ENCODE measurements at regions not wholly inside any gene's neighbourhood (a gene's known extent, or its start where the extent isn't known, plus 50 kb on each side); places are given as distances from the start of the nearest gene placed in this dataset.

DNA sequence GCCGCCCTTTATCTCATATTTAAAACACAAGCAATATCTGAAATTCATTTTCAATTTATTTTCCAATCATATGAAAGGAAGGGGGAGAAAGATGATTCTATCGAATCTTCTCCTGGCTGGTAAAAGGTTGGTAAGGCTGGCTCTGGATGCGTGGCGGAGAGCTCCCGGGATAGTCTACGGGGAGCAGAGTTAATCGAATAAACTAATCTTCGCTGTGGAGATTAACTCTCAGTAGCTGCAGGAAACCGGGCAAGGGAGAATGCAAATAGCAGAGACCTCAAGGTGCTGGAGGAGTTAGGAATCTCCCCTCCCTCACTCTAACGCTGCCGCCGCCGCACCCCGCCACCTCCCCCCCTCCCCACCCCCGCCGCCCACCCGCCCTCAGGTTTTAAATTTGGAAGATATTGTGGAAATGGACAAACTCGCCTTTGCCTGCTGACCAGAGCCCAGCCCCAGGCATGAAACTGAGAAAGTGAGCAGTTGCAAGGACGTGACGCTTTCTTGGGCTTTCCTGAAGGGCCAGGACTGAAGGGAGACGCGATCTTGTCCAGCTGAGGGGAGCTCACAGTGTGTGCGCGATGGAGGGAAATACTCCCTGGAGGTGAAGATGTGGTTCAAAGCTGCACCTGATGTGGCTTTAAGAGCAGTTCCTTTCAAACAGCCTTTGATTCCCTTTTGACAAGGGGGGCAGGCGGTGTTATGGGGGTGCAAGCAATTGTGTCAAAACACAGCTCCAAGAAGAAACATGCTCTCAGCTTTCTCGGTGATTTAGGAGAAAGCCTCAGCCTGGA, 308.2 kb upstream of the IRX3 start:
- TF ChIP-seq, protein P1, sequence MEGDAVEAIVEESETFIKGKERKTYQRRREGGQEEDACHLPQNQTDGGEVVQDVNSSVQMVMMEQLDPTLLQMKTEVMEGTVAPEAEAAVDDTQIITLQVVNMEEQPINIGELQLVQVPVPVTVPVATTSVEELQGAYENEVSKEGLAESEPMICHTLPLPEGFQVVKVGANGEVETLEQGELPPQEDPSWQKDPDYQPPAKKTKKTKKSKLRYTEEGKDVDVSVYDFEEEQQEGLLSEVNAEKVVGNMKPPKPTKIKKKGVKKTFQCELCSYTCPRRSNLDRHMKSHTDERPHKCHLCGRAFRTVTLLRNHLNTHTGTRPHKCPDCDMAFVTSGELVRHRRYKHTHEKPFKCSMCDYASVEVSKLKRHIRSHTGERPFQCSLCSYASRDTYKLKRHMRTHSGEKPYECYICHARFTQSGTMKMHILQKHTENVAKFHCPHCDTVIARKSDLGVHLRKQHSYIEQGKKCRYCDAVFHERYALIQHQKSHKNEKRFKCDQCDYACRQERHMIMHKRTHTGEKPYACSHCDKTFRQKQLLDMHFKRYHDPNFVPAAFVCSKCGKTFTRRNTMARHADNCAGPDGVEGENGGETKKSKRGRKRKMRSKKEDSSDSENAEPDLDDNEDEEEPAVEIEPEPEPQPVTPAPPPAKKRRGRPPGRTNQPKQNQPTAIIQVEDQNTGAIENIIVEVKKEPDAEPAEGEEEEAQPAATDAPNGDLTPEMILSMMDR (IDR thresholded peaks at IDR 0.05), result no peak
- no peak for TF ChIP-seq ZFX (IDR thresholded peaks at IDR 0.05; ENCODE audit: borderline replicate concordance)
